ENCODE measurements at regions not wholly inside any gene's neighbourhood (a gene's known extent, or its start where the extent isn't known, plus 50 kb on each side); places are given as distances from the start of the nearest gene placed in this dataset.

- no peak for TF ChIP-seq POLR2AphosphoS5 (IDR thresholded peaks at IDR 0.05)
- no peak for TF ChIP-seq CTCF (IDR thresholded peaks at IDR 0.05)
Observed at GRCh38 chr5:93892481-93892880, 151.1 kb upstream of the POU5F2 start.
